Astrocyte of the cerebellum (primary cell): ENCODE measurements at regions not wholly inside any gene's neighbourhood (a gene's known extent, or its start where the extent isn't known, plus 50 kb on each side); places are given as distances from the start of the nearest gene placed in this dataset.

Experiments
- DNase-seq: peaks from one replicate; pipeline ENCODE4 v3.0.0-alpha.2; 2011; ENCODE audit warnings: low read depth
- H3K4me3 ChIP-seq: 2 replicates; pipeline ENCODE4 v1.5.1; 2011; ENCODE audit warnings: mild to moderate bottlenecking, low read depth, low read length, moderate library complexity
- in situ Hi-C: cut with HindIII; loops from 2 replicates; pipeline ENCODE4 v1.10.0; 2017; ENCODE audit warnings: low sequenced_read_pairs
- TF ChIP-seq, protein P1 (sequence below): IDR thresholded peaks from 2 replicates; pipeline ENCODE4 v1.5.1; 2012; ENCODE audit warnings: low read length, low read depth, moderate library complexity, mild to moderate bottlenecking; ENCODE audit errors: missing control alignments

DNA sequence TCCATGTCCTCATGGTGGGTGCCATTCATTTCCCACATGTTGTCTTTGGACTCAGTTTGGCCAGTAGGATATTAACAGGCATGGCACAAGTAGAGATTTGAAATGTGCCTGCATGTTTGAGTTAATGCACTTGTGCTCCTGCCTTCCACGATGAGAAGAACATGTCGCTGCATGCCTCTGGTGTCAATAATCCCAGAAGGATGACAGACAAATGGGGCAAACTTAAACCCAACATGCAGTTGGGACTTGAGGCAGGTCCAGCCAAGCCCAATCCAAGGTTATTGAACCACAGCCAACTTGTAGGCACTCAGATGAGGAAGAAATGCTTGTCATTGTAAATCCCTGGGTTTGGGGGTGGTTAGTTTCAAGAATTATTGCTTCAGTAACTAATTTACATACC lies 174.6 kb downstream of the TRIM33 start:
- in situ Hi-C loops: no loop called here
- H3K4me3 ChIP-seq: no peak overlapping the region
- no peak for DNase-seq
- TF ChIP-seq, protein P1, sequence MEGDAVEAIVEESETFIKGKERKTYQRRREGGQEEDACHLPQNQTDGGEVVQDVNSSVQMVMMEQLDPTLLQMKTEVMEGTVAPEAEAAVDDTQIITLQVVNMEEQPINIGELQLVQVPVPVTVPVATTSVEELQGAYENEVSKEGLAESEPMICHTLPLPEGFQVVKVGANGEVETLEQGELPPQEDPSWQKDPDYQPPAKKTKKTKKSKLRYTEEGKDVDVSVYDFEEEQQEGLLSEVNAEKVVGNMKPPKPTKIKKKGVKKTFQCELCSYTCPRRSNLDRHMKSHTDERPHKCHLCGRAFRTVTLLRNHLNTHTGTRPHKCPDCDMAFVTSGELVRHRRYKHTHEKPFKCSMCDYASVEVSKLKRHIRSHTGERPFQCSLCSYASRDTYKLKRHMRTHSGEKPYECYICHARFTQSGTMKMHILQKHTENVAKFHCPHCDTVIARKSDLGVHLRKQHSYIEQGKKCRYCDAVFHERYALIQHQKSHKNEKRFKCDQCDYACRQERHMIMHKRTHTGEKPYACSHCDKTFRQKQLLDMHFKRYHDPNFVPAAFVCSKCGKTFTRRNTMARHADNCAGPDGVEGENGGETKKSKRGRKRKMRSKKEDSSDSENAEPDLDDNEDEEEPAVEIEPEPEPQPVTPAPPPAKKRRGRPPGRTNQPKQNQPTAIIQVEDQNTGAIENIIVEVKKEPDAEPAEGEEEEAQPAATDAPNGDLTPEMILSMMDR: no peak

DNA sequence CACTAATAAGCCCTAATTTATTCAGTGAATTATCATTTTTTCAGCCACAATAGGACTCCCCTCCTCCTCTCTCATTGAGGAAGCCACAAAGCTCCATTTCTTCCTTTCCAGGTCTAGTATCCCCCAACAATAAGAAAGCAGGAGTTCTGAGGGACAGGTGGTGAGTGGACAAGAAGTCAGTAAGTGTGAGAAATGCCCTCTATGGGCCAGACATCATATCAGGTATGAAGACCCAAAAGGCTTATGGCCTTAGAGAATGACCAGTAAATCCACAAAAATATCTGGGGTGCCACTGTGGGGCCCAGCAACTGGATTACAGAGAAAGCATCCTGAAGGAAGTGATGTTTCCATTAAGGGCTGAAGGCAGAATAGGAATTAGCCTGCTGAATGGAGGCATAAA lies 175.7 kb downstream of the TRIM33 start:
- TF ChIP-seq, protein P1: no peak
- no peak overlapping the region for H3K4me3 ChIP-seq
- in situ Hi-C loops: no loop called here
- no peak for DNase-seq

DNA sequence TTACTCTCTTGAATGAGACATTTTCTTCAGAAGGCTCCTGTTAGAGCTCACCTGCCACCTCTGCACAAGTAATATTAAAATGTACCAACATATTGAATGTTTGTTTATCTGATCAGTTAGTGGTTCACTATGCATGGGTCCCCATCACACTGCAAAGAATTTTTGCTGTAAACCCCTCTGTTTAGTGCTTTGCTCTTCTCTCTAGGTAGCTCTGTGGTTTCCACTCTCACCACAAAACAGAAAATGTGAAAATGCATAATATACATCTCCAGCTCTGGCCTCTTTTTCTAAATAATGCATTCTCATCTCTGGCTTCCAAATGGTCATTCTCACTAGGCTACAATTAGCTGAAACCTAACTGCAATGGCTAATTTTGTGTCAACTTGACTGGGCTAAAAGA lies 176.7 kb downstream of the TRIM33 start:
- in situ Hi-C loops: no loop called here
- no peak for DNase-seq
- H3K4me3 ChIP-seq: no peak overlapping the region
- TF ChIP-seq, protein P1: no peak

DNA sequence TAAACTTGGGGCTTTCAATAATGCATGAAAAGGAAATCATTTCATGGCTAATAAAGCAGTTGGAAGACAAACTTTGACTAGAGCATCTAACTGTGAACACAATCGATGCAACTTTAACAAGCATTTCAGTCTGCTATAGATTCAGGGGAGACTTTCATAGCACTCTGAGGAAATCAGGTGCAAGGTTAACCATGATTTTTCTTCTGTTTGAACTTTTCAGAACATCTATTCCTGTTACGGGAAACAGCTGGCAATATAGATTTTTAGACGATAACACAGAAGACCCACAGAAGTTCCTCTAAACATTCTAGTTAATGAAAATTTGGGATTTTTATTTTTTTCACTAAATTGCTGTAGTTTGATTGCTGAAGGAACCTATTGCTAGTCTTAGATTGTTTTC lies 177.3 kb downstream of the TRIM33 start:
- in situ Hi-C loops: no loop called here
- no peak for DNase-seq
- TF ChIP-seq, protein P1: no peak
- no peak overlapping the region for H3K4me3 ChIP-seq

DNA sequence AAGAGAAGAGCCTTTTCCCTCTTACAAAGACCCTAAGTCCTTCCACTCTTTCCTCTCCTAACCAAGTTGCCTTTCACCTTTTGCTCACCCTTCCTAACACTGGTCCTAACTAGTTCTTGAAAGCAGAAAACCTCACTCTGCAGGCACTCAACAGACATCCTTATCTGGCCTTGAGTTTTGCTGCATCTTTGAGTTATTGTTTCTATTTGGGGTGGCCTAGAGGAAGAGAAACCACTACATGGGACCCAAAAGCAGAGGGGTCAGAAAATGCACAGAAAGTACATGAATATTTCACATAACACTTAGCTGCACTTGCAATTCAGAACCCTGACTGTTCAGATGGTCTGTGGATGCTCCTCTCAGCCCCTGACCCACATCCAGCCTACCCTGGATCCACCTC lies 178.3 kb upstream of the SYT6 start:
- H3K4me3 ChIP-seq: no peak overlapping the region
- TF ChIP-seq, protein P1: no peak
- in situ Hi-C loops: no loop called here
- DNase-seq: no peak

DNA sequence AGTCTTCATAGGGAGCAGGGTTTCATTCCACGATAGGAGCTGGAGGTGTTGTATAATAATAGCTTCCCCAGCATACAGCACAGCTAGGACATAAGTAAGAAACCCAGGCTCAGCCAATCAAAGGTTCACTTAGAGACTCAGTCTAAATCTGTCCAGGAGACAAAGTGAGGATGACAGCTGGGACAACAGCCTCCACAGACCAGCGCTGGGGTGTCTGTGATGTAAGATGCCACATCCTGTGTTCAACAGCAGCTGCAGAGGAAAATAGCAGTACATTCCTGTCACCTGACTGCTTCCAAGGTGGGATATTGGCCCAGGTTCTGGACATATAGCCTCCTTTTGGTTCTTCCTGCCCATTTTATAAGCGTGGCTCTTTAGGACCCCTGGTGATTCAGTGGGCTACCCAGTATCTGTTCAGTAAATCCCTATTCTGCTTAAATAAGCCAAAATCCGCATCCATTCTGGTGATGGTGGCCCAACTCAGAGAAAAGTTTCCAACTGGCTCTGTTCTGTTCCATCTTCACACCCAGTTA lies 176.8 kb upstream of the SYT6 start:
- no peak for DNase-seq
- in situ Hi-C loops: no loop called here
- no peak overlapping the region for H3K4me3 ChIP-seq
- TF ChIP-seq, protein P1: no peak

DNA sequence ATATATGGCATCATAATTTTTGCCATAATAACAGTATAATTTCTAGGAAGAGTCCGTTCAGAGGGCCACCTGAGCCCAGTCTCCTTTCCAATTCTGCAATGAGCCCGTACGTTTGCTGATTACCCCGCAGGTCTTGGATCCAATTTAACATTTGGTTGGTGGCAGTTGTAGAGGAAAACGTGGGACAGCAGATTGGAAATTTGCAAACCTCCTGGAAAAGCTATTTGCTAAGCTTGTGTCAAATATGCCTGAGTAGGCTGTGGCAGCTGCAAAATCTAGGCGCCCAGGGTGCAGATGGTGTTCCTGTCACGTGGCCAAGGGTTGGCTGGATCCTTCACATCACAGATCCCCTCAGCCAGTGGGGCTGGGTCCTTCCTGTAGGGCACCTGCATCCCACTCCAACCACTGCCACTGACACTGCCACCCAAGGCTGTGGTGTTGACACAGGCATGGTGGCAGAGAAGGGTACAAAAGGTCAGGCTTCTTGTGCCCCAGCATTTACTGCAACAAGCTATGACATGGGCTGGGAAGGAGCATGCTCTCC lies 174.8 kb upstream of the SYT6 start:
- in situ Hi-C loops: no loop called here
- no peak overlapping the region for H3K4me3 ChIP-seq
- TF ChIP-seq, protein P1: no peak
- no peak for DNase-seq
